ENCODE measurements at regions not wholly inside any gene's neighbourhood (a gene's known extent, or its start where the extent isn't known, plus 50 kb on each side); places are given as distances from the start of the nearest gene placed in this dataset.

DNA sequence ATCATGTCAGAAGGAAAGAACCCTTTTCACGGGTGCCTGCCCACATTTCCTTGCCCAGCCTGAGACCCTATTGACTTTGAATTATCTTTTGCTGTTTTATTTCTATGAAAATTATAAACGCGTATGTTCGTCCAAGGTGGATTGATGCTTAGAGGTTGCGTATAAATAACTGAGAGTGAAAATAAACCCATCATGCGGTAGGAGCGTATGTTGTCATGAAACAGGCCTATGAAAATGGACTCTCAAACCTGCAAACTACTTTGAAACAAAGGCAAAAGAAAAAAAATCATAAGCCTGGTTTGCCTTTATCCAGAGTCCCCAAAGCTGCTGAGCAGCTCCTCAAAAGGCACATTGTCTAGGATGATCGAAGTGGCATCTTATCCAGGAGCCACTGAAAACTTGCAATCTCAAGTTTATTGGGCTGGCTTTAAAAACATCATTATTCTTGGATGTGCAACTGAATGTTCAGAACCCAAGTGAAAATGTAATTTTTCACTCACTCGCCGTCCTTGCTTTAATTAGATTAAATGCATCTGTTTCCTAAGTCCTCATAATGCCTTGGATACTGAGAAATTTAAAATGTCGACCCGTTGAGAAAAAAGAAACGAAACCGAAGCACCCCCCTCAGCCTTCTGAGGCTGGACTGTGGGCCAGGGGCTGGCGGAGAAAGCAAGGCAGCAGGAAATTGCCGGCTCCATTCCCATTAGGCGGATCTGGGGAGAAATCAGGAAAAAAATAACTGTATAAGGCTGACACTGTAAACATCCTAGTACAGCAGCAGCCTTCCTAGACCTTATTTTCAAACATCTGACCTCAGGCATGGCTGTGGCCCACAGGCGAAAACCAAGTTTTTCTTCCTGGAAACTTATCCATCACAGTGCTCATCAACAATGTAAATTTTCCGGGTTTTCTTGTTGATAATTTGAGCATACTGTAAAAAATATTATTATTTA lies 82.9 kb upstream of the PPARA start:
- no peak for DNase-seq

DNA sequence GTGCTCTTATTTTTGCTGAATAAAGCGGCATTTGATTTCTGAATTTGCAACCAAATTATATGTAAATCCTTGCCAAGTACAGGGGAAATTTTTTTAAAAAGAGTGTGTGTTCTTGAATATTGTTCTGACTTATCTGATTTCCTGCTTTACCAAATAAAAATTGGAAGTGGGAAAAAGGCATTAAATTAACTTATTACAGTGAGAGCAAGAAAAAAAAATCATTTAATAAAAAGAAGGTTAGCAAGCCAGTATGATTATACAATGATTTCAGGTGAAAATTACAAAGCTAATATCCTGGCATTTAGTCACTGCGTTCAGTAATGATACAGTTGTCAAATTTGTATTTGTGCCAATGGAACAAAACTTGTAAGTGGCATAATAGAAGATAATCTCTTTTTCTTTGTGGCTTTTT lies 82.1 kb upstream of the PPARA start:
- no peak for DNase-seq

DNA sequence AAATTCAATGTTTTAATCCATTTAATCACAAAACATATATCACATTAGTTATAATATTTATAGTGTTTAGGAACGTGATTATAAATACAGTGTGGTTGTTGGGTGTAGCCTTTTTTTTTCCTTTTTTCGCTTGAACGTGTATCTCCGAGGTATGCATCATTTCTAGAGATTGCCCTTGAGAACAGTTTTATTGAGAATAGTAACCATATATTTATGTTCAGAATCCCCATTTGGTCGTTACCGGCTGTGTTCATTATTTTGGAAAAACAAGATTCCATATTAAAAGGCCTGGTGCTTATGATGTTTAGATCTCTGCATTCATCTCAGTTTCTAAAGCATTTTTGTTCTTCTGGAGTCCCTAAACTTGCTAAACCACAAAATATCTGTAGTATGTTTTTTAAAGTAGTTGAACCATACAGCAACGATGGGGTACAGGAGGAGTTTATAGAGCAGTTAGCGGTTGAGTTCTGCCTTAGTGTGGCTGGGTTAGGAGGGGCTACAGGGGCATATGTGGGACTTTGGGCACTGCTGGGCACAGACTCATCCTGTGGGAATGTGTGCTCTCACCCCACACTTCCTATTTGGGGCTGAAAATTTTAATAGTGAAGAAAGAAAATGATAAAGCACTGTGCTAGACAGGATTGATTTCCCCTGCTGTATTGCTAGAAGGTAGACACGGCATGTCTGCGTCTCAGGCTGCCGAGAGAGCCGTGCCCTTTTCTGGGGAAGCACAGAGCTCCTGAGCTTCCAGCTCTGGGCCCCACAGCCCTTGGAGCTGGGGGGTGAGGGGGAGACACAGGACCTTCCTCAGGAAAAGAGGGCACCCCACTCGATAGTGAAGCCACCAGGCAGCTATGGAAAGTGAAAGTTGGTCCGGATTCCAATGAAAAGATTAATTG lies 81.5 kb upstream of the PPARA start:
- no peak for DNase-seq

GRCh38 chr22:46069521-46070214 lies 80.7 kb upstream of the PPARA start:
- DNase-seq = peak; percentile 39

GRCh38 chr22:46070215-46070802 lies 80.0 kb upstream of the PPARA start:
- DNase-seq = peak; percentile 21

GRCh38 chr22:46070803-46071450 lies 79.4 kb upstream of the PPARA start:
- peak; percentile 47 for DNase-seq

DNA sequence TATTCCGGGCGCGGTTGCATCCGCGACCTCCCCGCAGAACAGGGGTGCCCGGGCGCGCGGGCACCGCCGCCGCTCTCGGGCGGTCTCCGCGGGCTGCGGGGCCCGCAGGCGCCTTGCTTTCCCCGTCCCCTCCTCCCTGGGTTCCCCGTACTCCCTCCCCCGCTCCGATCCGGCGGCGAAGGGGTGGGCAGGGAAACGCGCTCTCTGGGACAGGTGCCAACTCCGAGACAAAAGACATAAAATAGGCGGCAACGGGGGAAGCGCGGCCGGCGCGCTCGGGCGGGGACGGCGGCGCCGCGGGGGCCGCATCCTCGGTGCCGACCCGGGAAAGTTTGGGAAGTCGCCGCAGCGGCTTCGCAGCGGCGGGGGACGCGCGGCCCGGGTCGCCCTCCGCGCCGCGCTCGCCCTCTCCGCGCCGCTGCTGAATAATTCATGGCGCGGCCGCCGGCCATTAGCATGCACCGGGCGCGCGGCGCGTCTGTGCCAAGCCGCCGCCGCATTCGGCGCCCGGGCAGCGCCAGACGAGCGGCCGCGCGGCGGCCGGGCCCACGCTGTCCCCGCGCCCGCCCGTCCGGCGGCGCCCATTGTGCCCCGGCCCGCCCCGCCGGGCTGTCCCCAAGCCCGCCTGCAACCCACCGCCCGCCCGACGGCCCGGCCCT lies 78.7 kb upstream of the PPARA start:
- peak; percentile 64 for DNase-seq

- DNase-seq = peak; percentile 51
Observed at GRCh38 chr22:46072110-46072881, 78.0 kb upstream of the PPARA start.

DNA sequence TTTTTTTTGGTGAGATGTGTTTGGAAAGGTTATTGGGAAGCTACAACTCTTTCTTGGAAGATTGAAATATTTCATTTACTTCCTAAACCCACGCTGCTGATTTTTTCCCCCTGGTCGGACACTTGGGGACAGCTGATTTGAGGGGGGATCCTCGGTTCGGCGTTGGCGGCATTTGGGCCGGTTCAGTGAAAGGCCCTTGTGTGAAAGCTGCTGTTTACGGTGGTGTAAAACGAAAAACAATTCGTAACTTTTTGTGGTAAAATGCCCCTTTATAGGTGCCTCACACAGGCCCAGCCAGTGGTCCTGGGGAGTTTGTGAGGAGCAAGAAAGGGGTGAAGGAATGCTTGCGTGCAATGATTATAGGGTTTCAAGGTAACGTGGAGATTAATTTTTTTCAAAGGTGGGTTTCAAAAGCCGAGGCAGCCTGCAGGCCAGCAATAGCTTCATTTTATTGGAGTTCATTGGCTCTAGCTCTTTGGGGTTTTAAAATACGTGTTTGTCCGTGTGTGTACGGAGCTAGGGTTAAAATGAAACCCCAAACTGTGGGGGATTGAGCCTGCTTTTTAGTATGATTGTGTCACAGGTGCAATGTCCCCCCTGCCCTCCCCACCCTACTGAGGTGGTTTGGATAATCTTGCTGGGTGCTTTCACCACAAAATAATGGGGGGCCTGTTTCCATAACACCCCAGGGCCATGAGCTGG lies 77.2 kb upstream of the PPARA start:
- no peak for DNase-seq

GRCh38 chr22:46073683-46074504 lies 76.4 kb upstream of the PPARA start:
- no peak for DNase-seq

DNA sequence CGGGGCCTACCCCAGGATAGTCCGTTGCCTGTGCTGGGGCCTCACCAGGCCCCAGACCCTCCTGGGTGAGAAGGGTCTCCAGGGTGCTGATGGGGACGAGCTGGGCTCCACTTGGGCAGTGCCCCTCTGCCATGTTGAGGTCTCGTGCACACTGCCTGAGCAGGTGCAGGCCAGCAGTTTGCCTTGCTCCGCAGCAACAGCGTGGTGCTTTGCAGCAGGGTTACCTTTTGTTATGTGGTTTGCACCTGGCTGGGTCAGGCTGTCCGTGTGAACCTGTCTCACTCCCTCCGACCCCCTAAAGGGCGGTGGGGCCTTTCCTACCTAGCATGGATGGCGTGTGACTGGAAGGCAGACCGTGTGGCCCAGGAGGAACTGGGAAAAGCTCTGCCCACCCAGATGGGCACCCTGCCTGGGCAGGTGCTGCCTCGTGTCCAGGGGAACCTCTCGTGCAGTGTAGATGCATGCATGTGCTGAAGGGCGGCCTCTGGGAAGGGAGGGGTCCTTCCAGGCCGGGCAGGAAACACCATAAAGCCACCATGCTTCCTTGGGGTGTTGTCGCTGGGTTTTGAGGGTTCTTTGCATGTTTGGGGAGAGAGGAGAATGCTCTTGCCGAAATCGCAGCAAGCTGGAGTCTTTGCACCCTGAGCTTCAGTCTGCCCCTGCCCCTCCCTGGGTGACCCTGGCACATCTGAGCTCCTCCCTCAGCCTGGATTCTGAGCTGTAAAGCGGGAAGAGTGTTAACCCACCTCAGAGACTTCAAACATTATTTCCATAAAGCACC lies 75.4 kb upstream of the PPARA start:
- DNase-seq = no peak

DNA sequence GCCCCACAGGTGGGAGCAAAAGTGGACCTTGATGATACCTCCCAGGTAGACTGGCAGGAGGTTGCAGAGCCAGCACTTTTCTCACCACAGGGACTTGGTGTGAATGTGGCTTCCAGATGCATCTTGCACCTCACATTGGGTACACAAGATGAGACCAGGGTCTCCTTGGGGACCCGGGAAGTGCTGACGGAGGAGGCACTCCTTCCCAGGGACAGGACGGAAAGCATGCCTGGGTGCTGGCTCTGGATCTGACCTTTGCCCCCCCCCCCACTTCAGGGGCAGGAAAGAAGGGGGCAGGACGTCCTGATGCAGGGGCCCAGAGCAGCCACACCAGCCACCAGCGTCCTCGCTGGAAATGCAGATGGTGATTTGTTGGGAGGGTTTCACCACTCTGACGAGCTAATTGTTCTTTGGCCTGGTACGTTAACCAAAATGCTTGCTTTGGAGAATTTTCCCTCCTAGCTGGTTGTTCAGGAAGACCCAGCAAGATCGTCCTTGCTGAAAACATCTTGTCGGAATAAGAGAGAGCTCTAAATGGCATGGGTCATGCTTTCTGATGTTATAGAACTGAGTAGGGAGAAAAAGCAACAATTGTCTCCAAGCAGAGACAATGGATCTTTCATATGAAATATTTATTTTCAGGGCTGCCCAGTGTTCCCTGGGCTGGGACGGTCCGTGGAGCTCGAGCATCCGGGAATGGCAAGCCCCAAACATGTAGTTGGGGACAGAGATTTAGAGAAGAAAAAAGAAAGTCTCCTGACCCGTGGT lies 74.4 kb upstream of the PPARA start:
- no peak for DNase-seq

- DNase-seq = no peak
Observed at GRCh38 chr22:46076651-46077339, 73.5 kb upstream of the PPARA start.

GRCh38 chr22:46077669-46078099 lies 72.6 kb upstream of the PPARA start:
- DNase-seq = no peak

- DNase-seq = no peak
Observed at GRCh38 chr22:46078241-46079092, 71.9 kb upstream of the PPARA start.

All from stimulated activated naive CD4-positive, alpha-beta T cell treated with Interleukin-2 at 50 U/mL for 16 hours (primary cell).